NCI-H2107 treated with DMSO at 0.1 percent for 48 hours (cell line): ENCODE measurements at regions not wholly inside any gene's neighbourhood (a gene's known extent, or its start where the extent isn't known, plus 50 kb on each side); places are given as distances from the start of the nearest gene placed in this dataset.

Experiments used
- DNase-seq: peaks from one replicate; lab custom pipeline; 2025; ENCODE audit not compliant: unreplicated experiment; lab: John Stamatoyannopoulos, UW

GRCh38 chr3:106168962-106169750, 300.3 kb upstream of the CBLB start:
- peak; percentile 2 for DNase-seq

- no peak for DNase-seq
Measured at GRCh38 chr3:106170636-106171035, 301.8 kb upstream of the CBLB start.

GRCh38 chr3:106172101-106172500, 303.3 kb upstream of the CBLB start:
- no peak for DNase-seq

GRCh38 chr3:106172780-106173179, 304.0 kb upstream of the CBLB start:
- DNase-seq: no peak

GRCh38 chr3:106175276-106175675, 306.5 kb upstream of the CBLB start:
- DNase-seq: no peak

- DNase-seq: no peak
Measured at GRCh38 chr3:106176734-106177133, 307.9 kb upstream of the CBLB start.

- no peak for DNase-seq
Measured at GRCh38 chr3:106182950-106183511, 314.2 kb upstream of the CBLB start.

- DNase-seq: no peak
Measured at GRCh38 chr3:106183762-106184391, 315.1 kb upstream of the CBLB start.

- no peak for DNase-seq
Measured at GRCh38 chr3:106184540-106185457, 316.0 kb upstream of the CBLB start.

- DNase-seq: no peak
Measured at GRCh38 chr3:106185949-106186348, 317.1 kb upstream of the CBLB start.

- no peak for DNase-seq
Measured at GRCh38 chr3:106190296-106190695, 321.5 kb upstream of the CBLB start.

- DNase-seq: no peak
Measured at GRCh38 chr3:106191211-106191610, 322.4 kb upstream of the CBLB start.

- no peak for DNase-seq
Measured at GRCh38 chr3:106191913-106192312, 323.1 kb upstream of the CBLB start.

GRCh38 chr3:106193876-106194275, 325.1 kb upstream of the CBLB start:
- no peak for DNase-seq

- DNase-seq: no peak
Measured at GRCh38 chr3:106194726-106195125, 325.9 kb upstream of the CBLB start.

- no peak for DNase-seq
Measured at GRCh38 chr3:106197532-106198194, 328.9 kb upstream of the CBLB start.

GRCh38 chr3:106204160-106204868, 335.5 kb upstream of the CBLB start:
- DNase-seq: no peak

- DNase-seq: peak; percentile 20
Measured at GRCh38 chr3:106206146-106206545, 337.3 kb upstream of the CBLB start.

- DNase-seq: no peak
Measured at GRCh38 chr3:106206613-106207012, 337.8 kb upstream of the CBLB start.

- no peak for DNase-seq
Measured at GRCh38 chr3:106208251-106208650, 339.4 kb upstream of the CBLB start.
